Mesenchymal stem cell (in vitro differentiated cells and primary cell): ENCODE measurements at regions not wholly inside any gene's neighbourhood (a gene's known extent, or its start where the extent isn't known, plus 50 kb on each side); places are given as distances from the start of the nearest gene placed in this dataset.

Experiments used
- DNase-seq: peaks from one replicate; pipeline ENCODE4 v3.0.0-alpha.2; 2013
- H2AFZ ChIP-seq: one replicate; pipeline ENCODE4 v1.6.1; 2013; ENCODE audit warnings: low read depth, mild to moderate bottlenecking, control low read depth, inconsistent platforms, low read length, moderate library complexity
- H2AK5ac ChIP-seq: 2 replicates; pipeline ENCODE4 v1.6.1; 2013; ENCODE audit warnings: low read length, moderate library complexity, mild to moderate bottlenecking, inconsistent platforms; ENCODE audit not compliant: severe bottlenecking
- H2BK120ac ChIP-seq: one replicate; pipeline ENCODE4 v1.6.1; 2013; ENCODE audit warnings: low read depth, mild to moderate bottlenecking, inconsistent platforms, low read length, moderate library complexity
- H2BK12ac ChIP-seq, 2 experiments: one replicate each; pipeline ENCODE4 v1.6.1; 2013; ENCODE audit warnings: inconsistent platforms in 2 of 2, low read length in 2 of 2, mild to moderate bottlenecking in 2 of 2, moderate library complexity in 2 of 2, control low read depth in 1 of 2
- H2BK15ac ChIP-seq: one replicate; pipeline ENCODE4 v1.6.1; 2013; ENCODE audit warnings: mild to moderate bottlenecking, low read depth, inconsistent platforms; ENCODE audit not compliant: poor library complexity, severe bottlenecking
- H2BK5ac ChIP-seq: 2 replicates; pipeline ENCODE4 v1.6.1; 2013; ENCODE audit warnings: low read depth, mild to moderate bottlenecking, low read length, control low read depth, inconsistent platforms; ENCODE audit not compliant: poor library complexity, severe bottlenecking
- H3K14ac ChIP-seq, 2 experiments: one replicate each; pipeline ENCODE4 v1.6.1; 2013; ENCODE audit warnings: inconsistent platforms in 2 of 2, low read length in 2 of 2, control low read depth in 1 of 2, mild to moderate bottlenecking in 1 of 2, moderate library complexity in 1 of 2
- H3K18ac ChIP-seq, 2 experiments: one replicate each; pipeline ENCODE4 v1.6.1; 2013; ENCODE audit warnings: inconsistent platforms in 2 of 2, low read length in 2 of 2, control low read depth in 1 of 2, low read depth in 1 of 2, mild to moderate bottlenecking in 1 of 2
- H3K23ac ChIP-seq, 2 experiments: one replicate each; pipeline ENCODE4 v1.6.1; 2013; ENCODE audit warnings: inconsistent platforms in 2 of 2, low read length in 2 of 2, mild to moderate bottlenecking in 2 of 2, moderate library complexity in 2 of 2, control low read depth in 1 of 2
- H3K27ac ChIP-seq: 2 replicates; pipeline ENCODE4 v1.5.1; 2013; ENCODE audit warnings: mild to moderate bottlenecking, moderate library complexity, low read length, control low read depth, inconsistent platforms; ENCODE audit not compliant: poor library complexity, severe bottlenecking
- H3K27me3 ChIP-seq, 2 experiments: 2 replicates each; pipeline versions ENCODE4 v1.6.1 to v1.7.0; 2013; ENCODE audit warnings: low read length in 2 of 2, mild to moderate bottlenecking in 2 of 2, moderate library complexity in 2 of 2, control low read depth in 1 of 2, inconsistent platforms in 1 of 2; ENCODE audit not compliant: control insufficient read depth in 1 of 2, insufficient read depth in 1 of 2
- H3K36me3 ChIP-seq, 2 experiments: 2 replicates each; pipeline versions ENCODE4 v1.6.1 to v1.7.0; 2013; ENCODE audit warnings: low read length in 2 of 2, control low read depth in 1 of 2, inconsistent platforms in 1 of 2, low read depth in 1 of 2, mild to moderate bottlenecking in 1 of 2; ENCODE audit not compliant: insufficient read depth in 2 of 2, control insufficient read depth in 1 of 2
- H3K4ac ChIP-seq, 2 experiments: one replicate each; pipeline ENCODE4 v1.6.1; 2013; ENCODE audit warnings: inconsistent platforms in 2 of 2, low read length in 2 of 2, mild to moderate bottlenecking in 2 of 2, moderate library complexity in 2 of 2, control low read depth in 1 of 2, low read depth in 1 of 2
- H3K4me1 ChIP-seq: 2 replicates; pipeline ENCODE4 v1.6.1; 2013; ENCODE audit warnings: low read depth, low read length, control low read depth; ENCODE audit not compliant: control insufficient read depth, insufficient read depth
- H3K4me2 ChIP-seq: 2 replicates; pipeline ENCODE4 v1.6.1; 2013; ENCODE audit warnings: low read length, mild to moderate bottlenecking, inconsistent platforms; ENCODE audit not compliant: poor library complexity, severe bottlenecking
- H3K4me3 ChIP-seq, 2 experiments: 2 replicates each; pipeline versions ENCODE4 v1.5.1 to v1.7.0; 2013; ENCODE audit warnings: low read length in 2 of 2, mild to moderate bottlenecking in 2 of 2, control low read depth in 1 of 2, low read depth in 1 of 2; ENCODE audit not compliant: insufficient read depth in 1 of 2
- H3K79me1 ChIP-seq: replicated peaks from 2 replicates; pipeline ENCODE4 v1.6.1; 2013; ENCODE audit warnings: mild to moderate bottlenecking, control low read depth, low read length, inconsistent platforms; ENCODE audit not compliant: poor library complexity, severe bottlenecking
- H3K9ac ChIP-seq: 2 replicates; pipeline ENCODE4 v1.7.0; 2013; ENCODE audit warnings: mild to moderate bottlenecking, low read length, moderate library complexity
- H3K9me3 ChIP-seq: 2 replicates; pipeline ENCODE4 v1.7.0; 2013; ENCODE audit warnings: mild to moderate bottlenecking, low read length; ENCODE audit not compliant: control insufficient read depth
- H4K8ac ChIP-seq: one replicate; pipeline ENCODE4 v1.6.1; 2013; ENCODE audit warnings: inconsistent platforms, mild to moderate bottlenecking, low read length, moderate library complexity
- H4K91ac ChIP-seq: one replicate; pipeline ENCODE4 v1.6.1; 2013; ENCODE audit warnings: mild to moderate bottlenecking, low read length, inconsistent platforms
- WGBS: methylation state at CpG from one replicate; pipeline ENCODE4 v1.1.7; 2013; ENCODE audit warnings: mixed read lengths; 5-methylcytosine and 5-hydroxymethylcytosine counted together

DNA sequence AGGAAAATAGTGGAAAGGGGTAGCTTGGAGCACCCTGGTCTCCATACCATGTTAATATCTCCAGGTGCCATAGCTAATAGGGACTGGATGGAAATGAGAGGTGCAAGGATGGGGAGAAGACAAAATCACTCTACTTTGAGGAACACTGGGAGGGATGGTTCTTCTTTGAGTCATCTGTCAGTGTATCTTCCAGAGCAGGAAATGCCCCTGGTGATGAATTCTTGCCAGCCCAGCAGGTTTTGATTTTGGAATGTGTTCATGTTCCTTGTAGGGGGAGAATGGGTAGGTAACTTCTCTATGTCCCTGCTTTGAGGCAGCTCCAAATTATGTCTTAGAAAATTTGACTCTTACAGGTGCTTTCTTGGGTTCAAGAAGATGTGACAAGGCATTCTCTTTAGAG, 177.0 kb upstream of the GLI3 start:
- no peak overlapping the region for H3K27ac ChIP-seq
- H2BK15ac ChIP-seq: no peak overlapping the region
- H3K9me3 ChIP-seq: no peaks in the 10 kb centered on the region
- H3K14ac ChIP-seq: no peak overlapping the region
- DNase-seq: no peak
- no peak overlapping the region for H3K4me3 ChIP-seq
- H3K36me3 ChIP-seq: no peaks in the 10 kb centered on the region
- H2AFZ ChIP-seq: no peak overlapping the region
- H3K27me3 ChIP-seq: no peaks in the 10 kb centered on the region
- no peak overlapping the region for H2BK5ac ChIP-seq
- H4K8ac ChIP-seq: no peak overlapping the region
- H4K91ac ChIP-seq: no peak overlapping the region
- H3K79me1 ChIP-seq: no peaks in the 10 kb centered on the region
- H2BK12ac ChIP-seq: no peak overlapping the region
- H2AK5ac ChIP-seq: no peak overlapping the region
- no peak overlapping the region for H3K18ac ChIP-seq
- no peak overlapping the region for H3K9ac ChIP-seq
- H3K4me1 ChIP-seq: no peaks in the 10 kb centered on the region
- no peak overlapping the region for H3K23ac ChIP-seq
- no peak overlapping the region for H3K4me2 ChIP-seq
- no peak overlapping the region for H3K4ac ChIP-seq
- H2BK120ac ChIP-seq: no peak overlapping the region

DNA sequence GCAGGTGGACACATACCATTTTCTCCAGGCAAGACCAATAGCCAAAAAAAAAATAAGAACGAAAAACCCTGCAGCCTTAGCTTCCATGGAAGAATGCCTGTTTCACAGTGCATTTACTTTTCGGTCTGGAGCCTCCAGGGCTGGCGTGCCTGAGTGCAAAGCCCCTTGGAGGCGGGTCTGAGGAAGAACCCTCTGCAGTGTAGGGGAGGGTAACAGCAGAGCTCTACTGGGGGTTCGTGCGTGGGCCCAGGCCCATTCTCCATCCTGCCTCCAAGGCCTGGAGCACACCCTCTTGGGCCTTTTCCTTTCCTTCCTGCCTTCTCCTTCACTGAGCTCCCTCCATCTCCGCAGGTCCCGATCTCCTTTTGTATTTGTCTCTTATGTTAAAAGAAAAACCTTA, 172.3 kb upstream of the GLI3 start:
- no peak for DNase-seq
- H3K79me1 ChIP-seq: no peaks in the 10 kb centered on the region
- H3K4me2 ChIP-seq: no peak overlapping the region
- H3K14ac ChIP-seq: no peak overlapping the region
- H2BK120ac ChIP-seq: no peak overlapping the region
- no peaks in the 10 kb centered on the region for H3K36me3 ChIP-seq
- no peak overlapping the region for H3K27ac ChIP-seq
- no peak overlapping the region for H3K18ac ChIP-seq
- H3K23ac ChIP-seq: no peak overlapping the region
- H3K9ac ChIP-seq: no peak overlapping the region
- H2BK5ac ChIP-seq: no peak overlapping the region
- no peak overlapping the region for H2AK5ac ChIP-seq
- H3K4me1 ChIP-seq: no peaks in the 10 kb centered on the region
- no peaks in the 10 kb centered on the region for H3K9me3 ChIP-seq
- H2AFZ ChIP-seq: no peak overlapping the region
- H3K4ac ChIP-seq: no peak overlapping the region
- H2BK12ac ChIP-seq: no peak overlapping the region
- no peak overlapping the region for H4K8ac ChIP-seq
- no peak overlapping the region for H4K91ac ChIP-seq
- WGBS: 87% methylated on average over 4 of the region's 8 CpGs
- no peak overlapping the region for H3K4me3 ChIP-seq
- no peak overlapping the region for H2BK15ac ChIP-seq
- peaks cover 0 to 7% of the 10 kb centered on the region in 2 experiments for H3K27me3 ChIP-seq

DNA sequence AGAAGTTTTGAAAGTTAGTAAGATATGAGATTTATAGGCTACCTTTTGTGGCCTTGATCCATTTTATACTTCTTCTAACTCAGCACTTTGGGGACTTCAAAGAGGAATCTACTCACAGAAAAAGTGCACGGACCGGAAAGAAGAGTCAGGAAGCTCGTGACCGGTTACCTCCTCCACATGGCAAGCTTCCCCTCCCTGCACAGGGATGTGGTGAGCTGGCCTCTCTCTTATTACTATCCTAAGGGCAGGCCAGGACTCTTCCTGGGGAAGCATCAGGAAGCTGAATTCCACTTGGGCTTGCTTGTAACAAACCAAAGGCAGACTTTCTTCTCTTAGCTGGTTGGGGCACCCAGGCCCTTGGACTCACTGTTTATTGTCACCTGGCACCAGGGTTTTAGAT, 170.8 kb upstream of the GLI3 start:
- Histone ChIP-seq H3K4me2 (no peak overlapping the region), H3K9ac (no peak overlapping the region), H2AK5ac (no peak overlapping the region), H3K23ac (no peak overlapping the region), H4K91ac (no peak overlapping the region), H3K4me1 (no peaks in the 10 kb centered on the region), H2BK15ac (no peak overlapping the region), H2BK12ac (no peak overlapping the region), H3K36me3 (no peaks in the 10 kb centered on the region), H2AFZ (no peak overlapping the region), H3K79me1 (no peaks in the 10 kb centered on the region), H3K14ac (no peak overlapping the region), H3K9me3 (no peaks in the 10 kb centered on the region), H2BK120ac (no peak overlapping the region), H3K4ac (no peak overlapping the region), H3K27me3 (peaks cover 0 to 7% of the 10 kb centered on the region in 2 experiments), H3K27ac (no peak overlapping the region), H3K18ac (no peak overlapping the region), H3K4me3 (no peak overlapping the region), H2BK5ac (no peak overlapping the region), H4K8ac (no peak overlapping the region)
- no peak for DNase-seq
- WGBS: 85% methylated on average over 4 of the region's 4 CpGs

DNA sequence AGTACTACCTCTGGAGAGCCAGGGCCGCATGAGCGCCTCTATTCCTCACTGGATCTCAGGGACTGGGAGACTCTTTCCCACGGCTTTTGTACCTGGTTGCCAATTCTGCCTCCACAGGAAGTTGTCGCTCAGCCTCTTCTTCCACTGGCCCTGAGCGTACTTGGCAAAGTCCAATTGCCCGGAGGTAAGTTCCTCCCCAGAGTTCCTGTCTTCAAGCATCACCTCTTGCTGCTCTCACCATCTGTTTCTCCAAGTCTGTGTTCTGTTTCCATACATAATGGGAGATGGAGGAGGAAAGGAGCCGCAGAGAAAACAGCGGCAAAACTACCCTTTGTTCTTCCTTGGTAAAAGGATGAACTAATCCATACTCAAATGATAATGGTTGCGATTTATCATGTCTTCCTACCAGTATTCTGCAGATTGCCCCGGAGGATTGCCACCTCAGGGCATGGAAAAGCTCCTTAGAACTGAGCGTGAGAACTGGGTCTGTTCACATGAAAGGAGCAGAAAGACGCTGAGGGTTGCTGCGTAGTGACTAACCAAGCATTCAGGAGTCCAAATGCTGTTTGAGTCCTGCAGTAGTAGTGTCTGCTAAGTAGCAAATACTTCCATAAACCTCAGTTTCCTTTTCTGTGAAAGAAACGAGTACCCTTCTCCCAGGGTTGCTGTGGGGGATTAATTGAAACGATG, 170.2 kb upstream of the GLI3 start:
- H2BK15ac ChIP-seq: no peak overlapping the region
- WGBS: 98% methylated on average over 15 of the region's 15 CpGs
- no peak overlapping the region for H3K9ac ChIP-seq

More for the DNA sequence above, 170.2 kb upstream of the GLI3 start:
- H2BK120ac ChIP-seq: no peak overlapping the region
- no peak overlapping the region for H3K18ac ChIP-seq
- H3K79me1 ChIP-seq: no peaks in the 10 kb centered on the region
- H2AK5ac ChIP-seq: no peak overlapping the region
- peaks cover 0 to 12% of the 10 kb centered on the region in 2 experiments for H3K27me3 ChIP-seq
- no peak overlapping the region for H2BK5ac ChIP-seq
- H3K4me3 ChIP-seq: no peak overlapping the region
- H3K4ac ChIP-seq: no peak overlapping the region
- no peak overlapping the region for H3K27ac ChIP-seq
- H3K14ac ChIP-seq: no peak overlapping the region
- no peaks in the 10 kb centered on the region for H3K36me3 ChIP-seq
- no peak overlapping the region for H2BK12ac ChIP-seq
- no peaks in the 10 kb centered on the region for H3K4me1 ChIP-seq
- DNase-seq: no peak
- H3K23ac ChIP-seq: no peak overlapping the region
- no peak overlapping the region for H2AFZ ChIP-seq
- H4K91ac ChIP-seq: no peak overlapping the region
- H4K8ac ChIP-seq: no peak overlapping the region
- no peak overlapping the region for H3K4me2 ChIP-seq
- no peaks in the 10 kb centered on the region for H3K9me3 ChIP-seq
